Smooth muscle cell (in vitro differentiated cells): ENCODE measurements at regions not wholly inside any gene's neighbourhood (a gene's known extent, or its start where the extent isn't known, plus 50 kb on each side); places are given as distances from the start of the nearest gene placed in this dataset.

ENCODE experiments used
- DNase-seq: peaks from one replicate; lab custom pipeline; 2025; ENCODE audit not compliant: unreplicated experiment; lab: John Stamatoyannopoulos, UW
- H2AFZ ChIP-seq: fragments of 200-600 bp; sonication (generic); 2 replicates; pipeline ENCODE4 v1.6.0; 2016; ENCODE audit warnings: antibody characterized with exemption, low read depth, mild to moderate bottlenecking
- H3F3A ChIP-seq: fragments of 200-600 bp; sonication (generic); 2 replicates; pipeline ENCODE4 v1.6.0; 2017; ENCODE audit warnings: antibody characterized with exemption, low read depth
- H3K27ac ChIP-seq: fragments of 200-600 bp; sonication (generic); 2 replicates; pipeline ENCODE4 v1.5.1; 2016; ENCODE audit warnings: low read depth, mild to moderate bottlenecking
- H3K27me3 ChIP-seq: fragments of 200-600 bp; sonication (generic); 2 replicates; pipeline ENCODE4 v1.6.1; 2016; ENCODE audit warnings: low read depth, mild to moderate bottlenecking
- H3K36me3 ChIP-seq: fragments of 200-600 bp; sonication (generic); 2 replicates; pipeline ENCODE4 v1.5.1; 2016; ENCODE audit warnings: low read depth
- H3K4me1 ChIP-seq: fragments of 200-600 bp; sonication (generic); 2 replicates; pipeline ENCODE4 v1.5.1; 2016; ENCODE audit warnings: low read depth
- H3K4me2 ChIP-seq: fragments of 200-600 bp; sonication (generic); 2 replicates; pipeline ENCODE4 v1.6.0; 2016; ENCODE audit warnings: mild to moderate bottlenecking
- H3K4me3 ChIP-seq: fragments of 200-600 bp; sonication (generic); 2 replicates; pipeline ENCODE4 v1.5.1; 2016; ENCODE audit warnings: mild to moderate bottlenecking
- H3K79me2 ChIP-seq: fragments of 200-600 bp; sonication (generic); 2 replicates; pipeline ENCODE4 v1.6.0; 2016; ENCODE audit warnings: low read depth, mild to moderate bottlenecking
- H3K9ac ChIP-seq: fragments of 200-600 bp; sonication (generic); 2 replicates; pipeline ENCODE4 v1.6.0; 2016; ENCODE audit warnings: low read depth
- H3K9me3 ChIP-seq: fragments of 200-600 bp; sonication (generic); replicated peaks from 2 replicates; pipeline ENCODE4 v1.5.1; 2016; ENCODE audit warnings: low read depth
- H4K20me1 ChIP-seq: fragments of 200-600 bp; sonication (generic); 2 replicates; pipeline ENCODE4 v1.6.0; 2016; ENCODE audit warnings: low read depth
- CTCF ChIP-seq: fragments of 200-600 bp; sonication (generic); IDR thresholded peaks from 2 replicates; pipeline ENCODE4 v1.5.1; 2017; ENCODE audit warnings: borderline replicate concordance, mild to moderate bottlenecking, antibody characterized with exemption; ENCODE audit not compliant: insufficient read depth, poor library complexity, severe bottlenecking
- WGBS: methylation state at CpG from one replicate; pipeline ENCODE4 v1.1.7; 2016; ENCODE audit warnings: low lambda C conversion rate; 5-methylcytosine and 5-hydroxymethylcytosine counted together

GRCh38 chr3:10713656-10714055, 102.4 kb upstream of the SLC6A11 start:
- Histone ChIP-seq H3K79me2 (no peaks in the 10 kb centered on the region), H4K20me1 (no peaks in the 10 kb centered on the region), H3K9ac (no peak overlapping the region), H2AFZ (no peak overlapping the region), H3K4me1 (no peaks in the 10 kb centered on the region), H3K36me3 (no peaks in the 10 kb centered on the region), H3F3A (no peaks in the 10 kb centered on the region), H3K27me3 (peaks cover 45% of the 10 kb centered on the region), H3K4me3 (no peak overlapping the region), H3K4me2 (no peak overlapping the region), H3K9me3 (no peaks in the 10 kb centered on the region), H3K27ac (no peak overlapping the region)
- DNase-seq: no peak
- WGBS: 66% methylated on average over 6 of the region's 6 CpGs
- no peak for TF ChIP-seq CTCF

GRCh38 chr3:10715886-10716285, 100.1 kb upstream of the SLC6A11 start:
- Histone ChIP-seq H3F3A (no peaks in the 10 kb centered on the region), H3K9me3 (no peaks in the 10 kb centered on the region), H3K79me2 (no peaks in the 10 kb centered on the region)

GRCh38 chr3:10716964-10717363, 99.1 kb upstream of the SLC6A11 start:
- H3K9ac ChIP-seq: no peak overlapping the region
- H3K27me3 ChIP-seq: peaks cover 21% of the 10 kb centered on the region
- no peaks in the 10 kb centered on the region for H3K4me1 ChIP-seq
- H3K4me3 ChIP-seq: no peak overlapping the region
- WGBS: 96% methylated on average over 8 of the region's 8 CpGs
- H3K79me2 ChIP-seq: no peaks in the 10 kb centered on the region
- H3K27ac ChIP-seq: no peak overlapping the region
- H3K4me2 ChIP-seq: no peak overlapping the region
- DNase-seq: no peak
- H2AFZ ChIP-seq: no peak overlapping the region
- no peaks in the 10 kb centered on the region for H3K9me3 ChIP-seq
- no peak for TF ChIP-seq CTCF
- H4K20me1 ChIP-seq: no peaks in the 10 kb centered on the region
- no peaks in the 10 kb centered on the region for H3F3A ChIP-seq
- H3K36me3 ChIP-seq: no peaks in the 10 kb centered on the region

More at GRCh38 chr3:10715886-10716285, 100.1 kb upstream of the SLC6A11 start:
- no peak overlapping the region for H3K4me3 ChIP-seq
- H4K20me1 ChIP-seq: no peaks in the 10 kb centered on the region
- no peak for DNase-seq
- H2AFZ ChIP-seq: no peak overlapping the region
- no peak overlapping the region for H3K27ac ChIP-seq
- no peaks in the 10 kb centered on the region for H3K4me1 ChIP-seq
- peaks cover 22% of the 10 kb centered on the region for H3K27me3 ChIP-seq
- no peaks in the 10 kb centered on the region for H3K36me3 ChIP-seq
- WGBS: 88% methylated on average over 3 of the region's 3 CpGs
- no peak for TF ChIP-seq CTCF
- H3K4me2 ChIP-seq: no peak overlapping the region
- H3K9ac ChIP-seq: no peak overlapping the region

GRCh38 chr3:10717756-10718155, 98.3 kb upstream of the SLC6A11 start:
- no peak for DNase-seq
- no peaks in the 10 kb centered on the region for H3K4me1 ChIP-seq
- no peak overlapping the region for H3K9ac ChIP-seq
- TF ChIP-seq CTCF: no peak
- peaks cover 21% of the 10 kb centered on the region for H3K27me3 ChIP-seq
- no peak overlapping the region for H3K27ac ChIP-seq
- no peaks in the 10 kb centered on the region for H3K9me3 ChIP-seq
- no peak overlapping the region for H2AFZ ChIP-seq
- 89% methylated on average over 4 of the region's 4 CpGs for WGBS
- H3K36me3 ChIP-seq: no peaks in the 10 kb centered on the region
- no peaks in the 10 kb centered on the region for H3F3A ChIP-seq
- no peak overlapping the region for H3K4me2 ChIP-seq
- H4K20me1 ChIP-seq: no peaks in the 10 kb centered on the region
- H3K4me3 ChIP-seq: no peak overlapping the region
- no peaks in the 10 kb centered on the region for H3K79me2 ChIP-seq
